HEK293 (cell line): ENCODE measurements at regions not wholly inside any gene's neighbourhood (a gene's known extent, or its start where the extent isn't known, plus 50 kb on each side); places are given as distances from the start of the nearest gene placed in this dataset.

Experiments used
- CTCF ChIA-PET: fragments of 350-600 bp; formaldehyde crosslinking; extraction: SDS; loops from one replicate; lab custom pipeline; 2021; ENCODE audit warnings: antibody characterized with exemption; lab: Yijun Ruan, JAX
- POLR2A ChIA-PET: fragments of 300-600 bp; formaldehyde crosslinking; extraction: SDS; loops from one replicate; lab custom pipeline; 2020; ENCODE audit warnings: antibody characterized with exemption, inconsistent platforms; lab: Yijun Ruan, JAX
- H3K27ac ChIP-seq: fragments of 200-500 bp; sonication (Bioruptor generic); 2 replicates; pipeline ENCODE4 v1.5.1; 2014; ENCODE audit warnings: low read depth, low read length, control low read depth, inconsistent platforms; ENCODE audit errors: extremely low read depth
- H3K36me3 ChIP-seq, 2 experiments: fragments of 200-500 bp in 1 of 2; sonication (Bioruptor generic) in 1 of 2; 1 replicate in 1 of 2; 2 replicates in 1 of 2; pipeline ENCODE4 v1.5.1; 2014 to 2017; ENCODE audit warnings: inconsistent platforms in 2 of 2, low read length in 2 of 2; ENCODE audit not compliant: control insufficient read depth in 2 of 2, insufficient read depth in 1 of 2
- H3K4me1 ChIP-seq: fragments of 200-500 bp; sonication (Bioruptor generic); 2 replicates; pipeline ENCODE4 v1.5.1; 2014; ENCODE audit warnings: mild to moderate bottlenecking, low read length, inconsistent platforms; ENCODE audit not compliant: control insufficient read depth, insufficient read depth
- H3K4me3 ChIP-seq: 2 replicates; pipeline ENCODE4 v1.5.1; 2011; ENCODE audit warnings: low read depth, mild to moderate bottlenecking, control low read depth, low read length, moderate library complexity
- H3K9me3 ChIP-seq: fragments of 200-500 bp; sonication (Bioruptor generic); 2 replicates; pipeline ENCODE4 v1.5.1; 2014; ENCODE audit warnings: low read depth, low read length, inconsistent platforms; ENCODE audit not compliant: control insufficient read depth, insufficient read depth
- BCL11B ChIP-seq: fragments of 450-650 bp; formaldehyde crosslinking; IDR thresholded peaks from 2 replicates; pipeline ENCODE4 v1.5.1; 2016; ENCODE audit warnings: low read depth, missing biosample characterization, missing genetic modification characterization
- MEIS1 ChIP-seq: sonication (generic); formaldehyde crosslinking; IDR thresholded peaks from 2 replicates; pipeline ENCODE4 v1.8.1; 2022; ENCODE audit warnings: missing genetic modification reagents, mild to moderate bottlenecking, borderline replicate concordance
- RBAK ChIP-seq: fragments of 450-650 bp; formaldehyde crosslinking; IDR thresholded peaks from 2 replicates; pipeline ENCODE4 v1.5.1; 2016; ENCODE audit warnings: missing biosample characterization, missing genetic modification characterization
- SETDB1 ChIP-seq: IDR thresholded peaks from one replicate; pipeline ENCODE4 v1.6.1; 2017; ENCODE audit warnings: mild to moderate bottlenecking, low read length, moderate library complexity, mixed read lengths; ENCODE audit not compliant: insufficient read length
- ZBTB7A ChIP-seq: fragments of 450-650 bp; formaldehyde crosslinking; IDR thresholded peaks from 2 replicates; pipeline ENCODE4 v1.5.1; 2016; ENCODE audit warnings: low read depth, missing biosample characterization, missing genetic modification characterization
- ZIC2 ChIP-seq: fragments of 450-650 bp; formaldehyde crosslinking; IDR thresholded peaks from 2 replicates; pipeline ENCODE4 v1.5.1; 2016; ENCODE audit warnings: missing biosample characterization, missing genetic modification characterization
- ZNF10 ChIP-seq: fragments of 450-650 bp; formaldehyde crosslinking; IDR thresholded peaks from 2 replicates; pipeline ENCODE4 v1.5.1; 2017; ENCODE audit warnings: missing biosample characterization, missing genetic modification characterization
- ZNF175 ChIP-seq: fragments of 450-650 bp; formaldehyde crosslinking; IDR thresholded peaks from 2 replicates; pipeline ENCODE4 v1.5.1; 2016; ENCODE audit warnings: missing biosample characterization, missing genetic modification characterization
- ZNF366 ChIP-seq: fragments of 450-650 bp; formaldehyde crosslinking; conservative IDR thresholded peaks from 2 replicates; pipeline ENCODE4 v1.5.1; 2016; ENCODE audit warnings: missing biosample characterization, missing genetic modification characterization
- ZNF391 ChIP-seq: fragments of 450-650 bp; formaldehyde crosslinking; IDR thresholded peaks from 2 replicates; pipeline ENCODE4 v1.5.1; 2016; ENCODE audit warnings: low read depth, missing biosample characterization, missing genetic modification characterization, borderline replicate concordance
- ZNF404 ChIP-seq: fragments of 450-650 bp; formaldehyde crosslinking; IDR thresholded peaks from 2 replicates; pipeline ENCODE4 v1.5.1; 2017; ENCODE audit warnings: missing biosample characterization, missing genetic modification characterization
- ZNF530 ChIP-seq: fragments of 450-650 bp; formaldehyde crosslinking; IDR thresholded peaks from 2 replicates; pipeline ENCODE4 v1.5.1; 2016; ENCODE audit warnings: low read depth, missing biosample characterization, missing genetic modification characterization
- ZNF548 ChIP-seq: fragments of 450-650 bp; formaldehyde crosslinking; IDR thresholded peaks from 2 replicates; pipeline ENCODE4 v1.5.1; 2016; ENCODE audit warnings: missing biosample characterization, missing genetic modification characterization
- ZNF560 ChIP-seq: fragments of 450-650 bp; formaldehyde crosslinking; IDR thresholded peaks from 2 replicates; pipeline ENCODE4 v1.5.1; 2017; ENCODE audit warnings: missing biosample characterization, missing genetic modification characterization, borderline replicate concordance
- ZNF624 ChIP-seq: fragments of 450-650 bp; formaldehyde crosslinking; IDR thresholded peaks from 2 replicates; pipeline ENCODE4 v1.5.1; 2017; ENCODE audit warnings: missing biosample characterization, missing genetic modification characterization
- ZNF76 ChIP-seq: fragments of 450-650 bp; formaldehyde crosslinking; IDR thresholded peaks from 2 replicates; pipeline ENCODE4; 2016; ENCODE audit warnings: low read depth, missing biosample characterization, missing genetic modification characterization, borderline replicate concordance
- ZSCAN30 ChIP-seq: fragments of 450-650 bp; IDR thresholded peaks from 2 replicates; pipeline ENCODE4 v1.5.1; 2018; ENCODE audit warnings: missing biosample characterization, mild to moderate bottlenecking, missing genetic modification characterization, moderate library complexity
- ZXDB ChIP-seq: fragments of 450-650 bp; formaldehyde crosslinking; IDR thresholded peaks from 2 replicates; pipeline ENCODE4 v1.5.1; 2016; ENCODE audit warnings: missing biosample characterization, missing genetic modification characterization
- TF ChIP-seq, protein P1 (sequence below): fragments of 450-650 bp; formaldehyde crosslinking; IDR thresholded peaks from 2 replicates; pipeline ENCODE4 v1.5.1; 2017; ENCODE audit warnings: missing biosample characterization, missing genetic modification characterization
- TF ChIP-seq, protein P2 (sequence below): fragments of 450-650 bp; IDR thresholded peaks from 2 replicates; pipeline ENCODE4 v1.5.1; 2018; ENCODE audit warnings: missing biosample characterization, mild to moderate bottlenecking, missing genetic modification characterization
- TF ChIP-seq, protein P3 (sequence below): fragments of 450-650 bp; formaldehyde crosslinking; IDR thresholded peaks from 2 replicates; pipeline ENCODE4 v1.5.1; 2017; ENCODE audit warnings: missing biosample characterization, missing genetic modification characterization
- TF ChIP-seq, protein P4 (sequence below): fragments of 450-650 bp; formaldehyde crosslinking; IDR thresholded peaks from 2 replicates; pipeline ENCODE4 v1.5.1; 2016; ENCODE audit warnings: missing biosample characterization, missing genetic modification characterization

DNA sequence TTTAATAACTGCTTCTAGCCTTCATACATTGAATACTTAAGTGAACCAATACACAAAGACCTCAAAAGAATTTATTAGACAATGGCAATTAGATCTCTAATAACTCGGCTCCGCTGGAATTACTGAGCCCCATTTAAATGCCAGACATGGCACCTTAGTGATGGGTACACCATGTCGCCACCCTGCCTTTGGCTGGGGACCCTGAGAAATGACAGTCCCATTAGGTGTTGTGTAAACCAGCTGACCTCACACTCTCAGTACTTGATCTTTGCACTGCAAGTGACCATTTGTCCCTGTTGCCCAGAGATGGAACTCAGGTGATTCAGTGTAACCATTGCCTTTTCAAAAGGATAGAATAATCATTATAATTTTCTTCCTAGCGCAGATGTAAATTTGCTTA lies 144.6 kb upstream of the SMARCAD1 start:
- Histone ChIP-seq H3K36me3 (no peaks in the 10 kb centered on the region), H3K9me3 (no peaks in the 10 kb centered on the region), H3K27ac (no peak overlapping the region), H3K4me1 (no peaks in the 10 kb centered on the region), H3K4me3 (no peak overlapping the region)
- CTCF ChIA-PET = no interaction called here
- POLR2A ChIA-PET = no interaction called here
- TF ChIP-seq ZSCAN30 (tag by site-specific recombination) = no peak
- no peak for TF ChIP-seq ZNF404 (tag by site-specific recombination)
- TF ChIP-seq ZNF560 = no peak
- no peak for TF ChIP-seq ZNF391 (tag by site-specific recombination)
- TF ChIP-seq ZNF548 (tag by site-specific recombination) = no peak
- no peak for TF ChIP-seq ZNF530
- TF ChIP-seq, protein P1, sequence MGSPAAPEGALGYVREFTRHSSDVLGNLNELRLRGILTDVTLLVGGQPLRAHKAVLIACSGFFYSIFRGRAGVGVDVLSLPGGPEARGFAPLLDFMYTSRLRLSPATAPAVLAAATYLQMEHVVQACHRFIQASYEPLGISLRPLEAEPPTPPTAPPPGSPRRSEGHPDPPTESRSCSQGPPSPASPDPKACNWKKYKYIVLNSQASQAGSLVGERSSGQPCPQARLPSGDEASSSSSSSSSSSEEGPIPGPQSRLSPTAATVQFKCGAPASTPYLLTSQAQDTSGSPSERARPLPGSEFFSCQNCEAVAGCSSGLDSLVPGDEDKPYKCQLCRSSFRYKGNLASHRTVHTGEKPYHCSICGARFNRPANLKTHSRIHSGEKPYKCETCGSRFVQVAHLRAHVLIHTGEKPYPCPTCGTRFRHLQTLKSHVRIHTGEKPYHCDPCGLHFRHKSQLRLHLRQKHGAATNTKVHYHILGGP (tag by site-specific recombination) = no peak
- TF ChIP-seq ZNF175 (tag by site-specific recombination) = no peak
- no peak for TF ChIP-seq RBAK (tag by site-specific recombination)
- no peak for TF ChIP-seq ZBTB7A (tag by site-specific recombination)
- no peak for TF ChIP-seq ZNF366 (tag by site-specific recombination)

DNA sequence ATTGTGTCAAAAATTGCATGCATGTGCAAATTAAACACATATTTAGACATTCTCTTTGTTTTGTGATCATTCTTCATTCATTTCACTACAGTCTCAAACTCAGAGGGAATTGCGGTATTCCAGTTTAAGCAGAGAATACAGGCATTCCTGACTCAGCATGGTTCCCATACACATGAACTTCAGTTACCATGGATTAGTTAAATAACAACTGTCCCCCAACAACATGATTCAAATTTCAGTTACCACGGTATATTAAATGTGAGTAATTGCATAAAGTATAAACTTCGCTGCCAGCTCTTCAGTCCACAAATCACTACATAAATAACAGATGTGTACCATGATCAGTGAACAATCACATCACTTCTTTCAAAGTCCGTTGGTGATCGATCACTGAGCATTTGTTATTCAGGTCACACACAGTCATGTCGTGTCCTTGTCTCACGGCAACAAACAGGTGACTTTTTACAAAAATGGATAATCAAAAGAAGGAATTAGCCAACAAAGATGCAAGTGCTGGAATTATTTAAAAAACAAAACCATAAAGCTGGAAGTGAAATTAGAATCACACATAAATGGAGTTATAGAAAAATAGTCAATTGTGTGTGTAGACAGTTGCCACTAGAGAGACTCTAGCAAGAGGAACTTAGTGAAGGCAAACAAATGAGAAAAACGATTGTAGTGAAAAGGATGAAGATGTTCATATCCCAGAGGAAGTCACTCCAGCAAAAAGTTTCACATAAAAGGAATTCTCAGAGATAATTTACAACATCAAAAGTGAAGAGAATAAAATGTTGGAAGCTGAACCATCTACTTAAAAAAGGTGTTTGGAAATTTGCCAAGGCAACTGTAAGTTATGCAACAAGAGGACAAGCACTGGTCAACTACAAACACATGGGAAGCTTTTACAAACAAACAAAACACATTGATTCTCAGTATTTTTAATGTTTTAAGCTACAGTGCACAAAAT lies 138.6 kb upstream of the SMARCAD1 start:
- no peaks in the 10 kb centered on the region for H3K4me1 ChIP-seq
- no peak overlapping the region for H3K4me3 ChIP-seq
- H3K36me3 ChIP-seq = no peaks in the 10 kb centered on the region
- H3K27ac ChIP-seq = no peak overlapping the region
- H3K9me3 ChIP-seq = no peaks in the 10 kb centered on the region
- TF ChIP-seq ZXDB (tag by site-specific recombination) = no peak
- TF ChIP-seq ZIC2 (tag by site-specific recombination) = no peak
- TF ChIP-seq ZNF624 (tag by site-specific recombination) = no peak
- POLR2A ChIA-PET = no interaction called here
- CTCF ChIA-PET = interaction anchor here (0.6 kb wide), 1 partner anchor 1081 kb away, joined by 3 read pairs; no protein-coding TSS in a partner anchor

DNA sequence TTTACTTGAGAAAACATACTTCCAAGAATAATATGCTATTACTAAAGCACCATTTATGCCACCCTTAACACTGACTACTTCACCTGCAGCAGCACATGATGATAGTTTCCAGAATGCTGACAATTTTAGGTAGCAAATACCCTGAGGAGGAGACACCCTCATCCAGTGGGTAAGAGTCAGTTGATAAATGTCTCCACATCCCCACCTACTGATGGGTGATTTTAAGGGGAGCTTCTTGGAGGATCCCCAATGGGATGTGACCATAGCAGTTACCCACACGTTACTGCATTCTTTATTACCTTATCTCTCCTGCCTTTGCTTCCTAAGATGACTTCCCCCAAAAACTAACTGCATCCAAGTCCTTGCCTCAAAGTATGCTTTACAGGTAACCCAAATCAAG lies 131.2 kb upstream of the SMARCAD1 start:
- ChIA-PET CTCF (no interaction called here), POLR2A (no interaction called here)
- Histone ChIP-seq H3K9me3 (no peaks in the 10 kb centered on the region), H3K4me3 (no peak overlapping the region), H3K36me3 (no peaks in the 10 kb centered on the region), H3K27ac (no peak overlapping the region), H3K4me1 (no peaks in the 10 kb centered on the region)
- TF ChIP-seq, protein P2, sequence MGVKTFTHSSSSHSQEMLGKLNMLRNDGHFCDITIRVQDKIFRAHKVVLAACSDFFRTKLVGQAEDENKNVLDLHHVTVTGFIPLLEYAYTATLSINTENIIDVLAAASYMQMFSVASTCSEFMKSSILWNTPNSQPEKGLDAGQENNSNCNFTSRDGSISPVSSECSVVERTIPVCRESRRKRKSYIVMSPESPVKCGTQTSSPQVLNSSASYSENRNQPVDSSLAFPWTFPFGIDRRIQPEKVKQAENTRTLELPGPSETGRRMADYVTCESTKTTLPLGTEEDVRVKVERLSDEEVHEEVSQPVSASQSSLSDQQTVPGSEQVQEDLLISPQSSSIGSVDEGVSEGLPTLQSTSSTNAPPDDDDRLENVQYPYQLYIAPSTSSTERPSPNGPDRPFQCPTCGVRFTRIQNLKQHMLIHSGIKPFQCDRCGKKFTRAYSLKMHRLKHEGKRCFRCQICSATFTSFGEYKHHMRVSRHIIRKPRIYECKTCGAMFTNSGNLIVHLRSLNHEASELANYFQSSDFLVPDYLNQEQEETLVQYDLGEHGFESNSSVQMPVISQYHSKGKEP (tag by site-specific recombination) = no peak
- TF ChIP-seq RBAK (tag by site-specific recombination) = no peak
- TF ChIP-seq, protein P3, sequence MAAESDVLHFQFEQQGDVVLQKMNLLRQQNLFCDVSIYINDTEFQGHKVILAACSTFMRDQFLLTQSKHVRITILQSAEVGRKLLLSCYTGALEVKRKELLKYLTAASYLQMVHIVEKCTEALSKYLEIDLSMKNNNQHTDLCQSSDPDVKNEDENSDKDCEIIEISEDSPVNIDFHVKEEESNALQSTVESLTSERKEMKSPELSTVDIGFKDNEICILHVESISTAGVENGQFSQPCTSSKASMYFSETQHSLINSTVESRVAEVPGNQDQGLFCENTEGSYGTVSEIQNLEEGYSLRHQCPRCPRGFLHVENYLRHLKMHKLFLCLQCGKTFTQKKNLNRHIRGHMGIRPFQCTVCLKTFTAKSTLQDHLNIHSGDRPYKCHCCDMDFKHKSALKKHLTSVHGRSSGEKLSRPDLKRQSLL (tag by site-specific recombination) = no peak
- TF ChIP-seq MEIS1 (CRISPR knock-in tag) = no peak
- no peak for TF ChIP-seq ZNF76 (tag by site-specific recombination)
- no peak for TF ChIP-seq SETDB1
- no peak for TF ChIP-seq ZNF10 (tag by site-specific recombination)
- TF ChIP-seq, protein P4, sequence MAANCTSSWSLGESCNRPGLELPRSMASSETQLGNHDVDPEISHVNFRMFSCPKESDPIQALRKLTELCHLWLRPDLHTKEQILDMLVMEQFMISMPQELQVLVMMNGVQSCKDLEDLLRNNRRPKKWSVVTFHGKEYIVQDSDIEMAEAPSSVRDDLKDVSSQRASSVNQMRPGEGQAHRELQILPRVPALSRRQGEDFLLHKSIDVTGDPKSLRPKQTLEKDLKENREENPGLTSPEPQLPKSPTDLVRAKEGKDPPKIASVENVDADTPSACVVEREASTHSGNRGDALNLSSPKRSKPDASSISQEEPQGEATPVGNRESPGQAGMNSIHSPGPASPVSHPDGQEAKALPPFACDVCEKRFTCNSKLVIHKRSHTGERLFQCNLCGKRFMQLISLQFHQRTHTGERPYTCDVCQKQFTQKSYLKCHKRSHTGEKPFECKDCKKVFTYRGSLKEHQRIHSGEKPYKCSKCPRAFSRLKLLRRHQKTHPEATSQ = no peak
- TF ChIP-seq BCL11B = no peak
